Left renal cortex interstitium (tissue), 4 donors: ENCODE measurements at regions not wholly inside any gene's neighbourhood (a gene's known extent, or its start where the extent isn't known, plus 50 kb on each side); places are given as distances from the start of the nearest gene placed in this dataset.

Source experiments
- DNase-seq, 4 donors: peaks; one replicate each; pipeline ENCODE4 v3.0.0-alpha.2; 2013; ENCODE audit warnings: low read depth in 4 of 4, low spot score in 2 of 4, missing footprints in 1 of 4

DNA sequence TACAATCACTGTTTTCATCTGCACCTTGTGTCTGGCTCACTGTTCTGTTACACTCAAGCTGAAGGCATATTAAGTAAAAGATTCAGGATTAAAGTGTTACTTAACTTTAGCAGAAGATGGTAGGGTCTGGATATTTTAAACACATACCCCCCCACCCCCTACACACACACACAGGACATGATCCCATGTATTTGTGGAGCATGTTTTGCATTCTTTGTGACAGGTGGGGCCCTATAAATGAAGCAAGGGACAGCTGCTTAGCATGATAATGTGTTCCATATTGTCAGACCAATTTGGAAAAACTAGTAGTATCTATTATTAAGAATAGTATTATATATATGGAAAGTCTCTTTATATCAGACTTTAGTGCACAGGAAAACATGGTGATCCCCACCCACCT is 335.2 kb upstream of the TNP1 start:
- no peak for DNase-seq

DNA sequence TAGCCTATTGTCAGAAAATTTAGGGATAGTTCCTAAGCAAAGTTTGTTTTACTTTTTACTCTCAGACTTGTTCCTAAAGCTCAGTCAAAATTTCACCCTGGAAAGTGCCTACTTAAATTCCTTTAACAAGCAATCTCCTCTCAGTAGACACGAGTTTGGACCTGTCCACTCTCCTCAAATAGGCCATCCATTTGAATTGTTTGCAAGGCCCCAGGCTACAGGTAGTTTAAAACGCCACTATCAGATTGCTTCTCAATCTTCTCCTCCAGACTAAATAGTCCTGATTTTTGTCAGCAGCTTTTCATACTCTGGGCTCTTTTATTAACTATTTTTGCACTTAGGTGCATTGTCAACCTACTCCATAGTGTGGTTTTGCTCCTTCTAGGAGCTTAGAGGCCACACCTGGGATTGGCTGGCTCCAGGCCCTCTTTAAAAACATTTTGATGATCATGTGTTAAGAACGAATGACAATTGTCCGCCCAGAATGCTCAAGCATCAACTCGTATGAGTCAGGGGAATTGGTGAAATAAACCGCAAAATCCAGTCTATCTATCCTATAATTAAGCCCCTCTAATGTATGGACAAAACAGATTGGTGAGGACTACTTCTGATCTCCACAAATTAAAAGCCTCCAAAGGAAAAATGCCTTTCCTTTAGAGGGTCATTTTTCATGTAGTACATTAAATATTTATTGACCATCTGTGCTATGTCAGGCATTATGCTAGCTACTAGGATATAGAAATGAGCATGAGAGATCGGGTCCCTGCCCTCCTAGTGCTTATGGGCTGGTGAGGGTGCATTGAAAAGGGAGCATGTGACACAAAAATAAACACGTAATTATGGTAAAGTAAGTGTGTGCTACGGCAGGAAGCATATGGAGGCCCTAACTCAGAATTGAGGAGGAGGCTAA is 333.8 kb upstream of the TNP1 start:
- DNase-seq, result no peak

DNA sequence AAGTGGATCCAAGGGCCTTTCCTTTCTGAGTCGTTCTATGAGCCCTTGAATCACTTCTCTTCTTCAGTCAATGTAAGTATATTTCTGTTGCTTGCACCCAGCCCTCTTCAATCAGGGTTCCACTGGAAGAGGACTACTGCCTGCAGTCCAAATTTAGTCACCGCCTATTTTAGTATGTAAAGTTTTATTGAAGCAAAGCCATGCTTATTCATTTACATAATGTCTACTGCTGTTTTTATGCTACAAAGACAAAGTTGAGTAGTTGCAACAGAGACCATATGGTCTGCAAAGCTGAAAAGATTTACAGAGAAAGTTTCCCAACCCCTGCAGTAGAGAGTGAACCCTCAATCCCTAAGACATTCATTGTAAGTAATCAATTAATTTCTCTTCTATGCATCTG is 332.5 kb upstream of the TNP1 start:
- no peak for DNase-seq

GRCh38 chr2:217189747-217190146 is 329.9 kb upstream of the TNP1 start:
- DNase-seq, result no peak

GRCh38 chr2:217189131-217189530 is 329.3 kb upstream of the TNP1 start:
- DNase-seq, result no peak

DNA sequence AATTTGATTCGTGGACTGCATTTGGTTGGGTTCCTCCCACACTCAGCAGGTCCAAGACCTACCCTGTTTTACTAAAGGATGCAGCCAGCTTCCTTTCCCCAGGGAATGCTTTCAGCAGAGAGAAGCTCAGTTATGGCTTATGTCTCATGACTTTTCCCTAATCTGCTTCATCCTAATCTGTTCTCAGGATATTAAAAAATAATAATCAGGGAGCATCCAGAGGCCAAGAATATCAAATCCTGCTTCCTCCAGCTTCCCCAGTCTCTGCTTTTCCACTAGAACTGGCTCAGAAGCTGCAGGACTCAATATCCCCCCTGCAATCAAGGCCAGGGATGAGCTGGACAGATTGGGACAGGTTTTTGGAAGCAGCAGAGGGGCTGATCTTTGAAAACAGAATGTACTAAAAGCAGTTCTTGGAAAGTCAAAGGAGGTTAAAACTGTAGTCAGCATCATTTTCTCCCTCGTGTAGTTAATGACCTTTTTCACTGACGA is 326.9 kb upstream of the TNP1 start:
- DNase-seq, result no peak

DNA sequence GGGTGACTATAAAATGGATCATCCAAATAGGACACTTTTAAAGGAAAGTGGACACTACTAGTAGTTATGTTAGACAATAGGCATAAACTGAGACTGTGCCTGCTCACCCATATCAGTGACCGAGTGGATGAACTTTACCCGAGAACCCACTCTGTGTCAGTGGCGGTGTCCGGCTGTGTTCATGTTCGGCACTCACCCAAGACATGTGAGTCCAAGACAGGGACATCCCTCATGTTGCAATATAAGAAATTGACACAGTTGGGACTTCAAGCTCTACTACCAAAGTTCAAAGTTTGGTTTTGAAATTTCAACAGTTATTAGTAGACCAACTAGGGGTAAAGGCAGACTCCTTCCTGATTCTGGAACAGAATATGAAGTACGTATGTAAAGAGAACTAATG is 326.3 kb upstream of the TNP1 start:
- DNase-seq, result no peak

- DNase-seq, result no peak
Observed at GRCh38 chr2:217185265-217185995, 325.6 kb upstream of the TNP1 start.

DNA sequence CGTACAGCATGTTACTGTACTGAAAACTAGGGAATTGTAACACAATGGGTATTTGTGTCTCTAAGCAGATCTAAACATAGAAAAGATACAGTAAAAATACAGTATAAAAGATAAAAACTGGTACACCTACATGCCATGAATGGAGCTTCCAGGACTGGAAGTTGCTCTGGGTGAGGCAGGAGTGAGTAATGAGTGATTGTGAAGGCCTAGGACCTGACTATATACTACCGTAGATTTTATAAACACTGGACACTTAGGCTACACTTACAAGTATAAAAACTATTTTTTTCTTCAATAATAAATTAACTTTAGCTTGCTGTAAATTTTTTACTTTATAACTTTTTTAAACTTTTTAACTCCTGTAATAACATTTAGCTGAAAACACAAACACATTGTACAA is 324.4 kb upstream of the TNP1 start:
- no peak for DNase-seq

- DNase-seq, result no peak
Observed at GRCh38 chr2:217183471-217183870, 323.6 kb upstream of the TNP1 start.

DNA sequence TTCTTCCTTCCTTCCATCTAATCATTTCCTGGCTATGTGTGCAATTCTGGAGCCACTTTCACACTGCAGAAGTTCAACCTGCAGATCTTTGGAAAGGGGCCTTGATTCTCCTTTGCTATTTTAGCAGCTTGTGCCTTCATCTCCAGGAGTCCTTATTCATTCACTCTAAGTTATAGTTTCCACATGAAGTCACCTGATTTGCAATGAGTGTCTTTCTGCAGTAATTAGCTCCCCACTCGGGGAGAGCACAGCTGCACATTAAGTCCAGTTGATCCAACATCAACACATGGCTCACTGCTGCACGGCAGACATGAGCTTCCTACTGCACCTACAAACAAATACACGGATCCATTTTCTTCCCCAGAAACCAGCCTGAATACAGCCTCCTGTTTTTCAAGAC is 323.1 kb upstream of the TNP1 start:
- no peak for DNase-seq

DNA sequence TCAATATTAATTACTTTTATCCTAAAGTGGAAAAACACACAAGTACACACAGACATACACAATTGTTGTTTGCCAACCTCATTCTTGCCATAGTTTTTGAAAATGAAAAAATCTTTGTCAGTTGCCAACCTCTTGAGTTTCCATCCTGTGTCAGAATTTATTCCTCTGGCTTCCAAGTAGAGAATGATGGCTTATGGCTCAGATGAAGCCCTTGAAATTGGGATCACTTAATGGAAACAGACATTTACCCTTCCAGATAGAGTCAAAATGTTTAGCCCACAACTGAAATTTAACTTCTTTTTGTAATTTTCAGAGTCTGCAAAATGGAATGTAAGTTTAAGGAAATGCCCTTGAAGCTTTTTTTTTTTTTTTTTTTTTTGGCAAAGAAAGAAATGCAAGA is 321.6 kb upstream of the TNP1 start:
- DNase-seq, result no peak

- DNase-seq, result no peak
Observed at GRCh38 chr2:217179854-217180253, 320.0 kb upstream of the TNP1 start.

- DNase-seq, result no peak
Observed at GRCh38 chr2:217178341-217178740, 318.5 kb upstream of the TNP1 start.

- DNase-seq, result no peak
Observed at GRCh38 chr2:217177720-217178119, 317.9 kb upstream of the TNP1 start.

DNA sequence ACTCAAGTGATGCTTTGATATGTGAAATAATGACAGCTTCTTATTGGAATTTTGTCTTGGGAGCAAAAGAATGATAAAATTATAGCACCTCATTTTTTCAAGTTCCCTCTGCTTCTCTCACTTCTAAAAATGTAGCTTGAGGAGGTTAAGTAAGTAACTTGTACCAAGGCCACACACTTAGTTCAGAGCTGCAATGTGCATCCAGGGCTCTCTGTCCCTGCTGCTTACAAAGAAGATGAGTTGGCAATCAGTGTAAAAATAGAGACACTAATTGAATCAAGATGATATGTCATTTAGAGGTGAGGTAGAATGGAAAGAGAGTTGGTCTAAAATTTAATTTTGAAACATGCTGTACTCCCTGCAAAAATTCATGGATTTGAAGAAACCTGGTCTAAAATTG is 312.0 kb upstream of the TNP1 start:
- no peak for DNase-seq

GRCh38 chr2:217168496-217168895 is 308.6 kb upstream of the TNP1 start:
- no peak for DNase-seq

DNA sequence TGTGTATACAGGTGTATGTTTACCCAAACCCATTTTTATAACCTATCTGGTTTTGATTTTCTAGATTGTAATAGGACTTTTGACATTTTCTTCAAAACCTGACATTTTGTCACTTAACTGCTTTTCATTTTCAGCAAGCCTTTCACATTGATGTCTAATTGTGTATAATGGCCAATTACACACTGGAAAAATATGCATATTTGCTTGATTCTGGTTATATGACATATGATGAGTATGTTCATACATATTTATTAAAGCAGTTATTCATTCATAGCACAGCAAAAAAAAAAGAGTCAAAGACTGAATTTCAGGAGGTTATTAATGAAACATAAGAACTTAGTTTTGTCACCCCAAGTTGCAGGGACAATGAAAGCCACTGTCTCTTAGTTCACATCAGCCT is 307.7 kb upstream of the TNP1 start:
- no peak for DNase-seq

- DNase-seq, result peak in 2 of 4 donors; percentile 29 to 31
Observed at GRCh38 chr2:217166241-217166850, 306.5 kb upstream of the TNP1 start.

DNA sequence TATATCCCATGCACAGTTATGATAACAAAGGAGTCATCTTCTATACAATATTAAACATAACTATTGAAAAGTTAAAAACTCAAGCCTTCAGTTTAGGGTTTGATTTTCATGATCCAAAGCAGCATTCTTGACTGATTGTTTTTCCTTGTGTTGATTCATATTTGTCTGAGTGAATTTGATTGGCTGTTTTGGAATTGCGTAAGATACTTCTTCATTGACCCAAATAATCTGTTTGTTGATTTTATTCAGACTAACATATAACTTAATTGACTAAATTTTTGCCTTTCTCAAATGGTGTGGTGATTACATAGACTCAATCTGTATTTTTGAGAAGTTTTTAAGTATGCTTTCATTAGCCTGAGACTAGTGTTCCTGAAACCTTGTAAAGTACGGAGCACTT is 305.7 kb upstream of the TNP1 start:
- DNase-seq, result no peak

DNA sequence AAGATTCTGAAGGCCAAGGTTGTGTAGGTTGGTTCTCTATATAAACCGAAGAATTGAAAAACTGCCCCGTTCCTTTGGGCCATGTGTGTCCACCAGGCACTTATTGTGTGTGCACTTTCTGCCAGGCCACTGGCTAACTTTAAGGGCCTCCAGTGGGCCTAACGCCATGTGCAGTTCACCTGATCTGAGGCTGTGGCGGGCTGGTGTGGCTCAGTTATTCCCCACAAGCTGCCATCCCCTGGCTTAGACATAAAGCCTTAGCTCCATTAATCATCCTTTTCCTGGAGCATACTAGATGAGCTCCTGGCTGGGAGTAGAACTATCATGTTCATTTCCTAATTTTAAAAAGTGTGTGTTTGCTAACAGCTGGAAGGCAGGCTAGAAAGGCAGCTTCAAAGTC is 304.1 kb upstream of the TNP1 start:
- DNase-seq, result no peak
